ENCODE measurements at regions not wholly inside any gene's neighbourhood (a gene's known extent, or its start where the extent isn't known, plus 50 kb on each side); places are given as distances from the start of the nearest gene placed in this dataset.

DNA sequence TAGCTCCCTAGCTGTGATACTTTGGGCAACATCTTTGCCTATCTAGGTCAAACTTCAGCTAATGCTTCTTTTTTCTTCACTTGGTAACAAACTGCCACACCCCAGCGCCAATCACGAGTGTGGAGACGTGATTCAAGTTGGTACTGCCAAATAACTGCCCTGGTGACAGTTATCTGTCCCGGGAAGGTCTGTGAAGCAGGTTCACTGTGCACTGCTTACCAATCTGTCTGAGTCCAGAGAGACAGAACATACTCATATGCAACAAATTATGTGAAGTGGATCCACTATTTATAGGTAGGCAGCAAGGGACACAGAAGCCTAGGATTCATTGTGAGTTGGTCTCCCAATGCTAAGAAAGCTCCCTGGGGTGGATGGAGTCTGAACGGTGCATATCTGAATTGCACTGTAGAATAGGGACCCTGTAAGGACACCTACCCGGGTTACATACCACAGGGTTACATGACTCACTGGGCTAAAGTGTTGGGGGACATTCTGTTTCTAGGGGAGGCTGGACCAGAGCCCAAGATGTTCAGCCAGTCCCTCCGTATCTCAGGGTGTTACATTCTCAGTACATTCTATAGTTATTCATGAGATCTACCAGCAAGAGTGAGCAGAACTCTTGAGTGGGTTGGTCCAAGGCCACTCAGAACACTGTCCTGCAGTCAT, 95.4 kb upstream of the STC2 start:
- DNase-seq, result no peak
- Mint-ChIP-seq H3K9me3 (peaks cover 2% of the 10 kb centered on the region), H3K4me1 (ENCODE audit: low read depth) (no peaks in the 10 kb centered on the region), H3K27ac (no peak overlapping the region), H3K4me3 (no peak overlapping the region), H3K27me3 (ENCODE audit: low read depth) (peaks cover 6% of the 10 kb centered on the region), H3K36me3 (ENCODE audit: low read depth) (no peaks in the 10 kb centered on the region)
- intact Hi-C loops (cut with micrococcal nuclease), result no loop called here
- CTCF ChIA-PET, result no interaction called here

DNA sequence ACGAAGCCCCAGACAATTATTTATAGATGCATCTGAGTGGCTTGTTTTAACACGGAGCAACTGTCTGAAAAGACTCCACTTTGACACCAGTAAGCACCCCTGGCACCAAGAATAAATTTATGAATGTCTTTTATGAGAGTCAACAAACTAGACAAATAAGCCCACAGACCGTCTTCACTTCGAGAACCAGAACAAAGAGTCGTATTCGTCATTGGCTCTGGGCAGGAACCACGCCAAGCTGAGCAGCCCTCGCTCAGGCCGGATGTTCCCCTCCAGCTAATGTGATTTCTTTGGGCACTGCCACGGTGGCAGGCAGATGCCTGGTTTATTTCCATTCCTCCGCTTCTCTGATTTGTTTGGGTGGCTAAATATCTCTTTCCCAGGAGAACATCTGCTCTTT, 91.9 kb upstream of the STC2 start:
- Mint-ChIP-seq H3K4me1 (ENCODE audit: low read depth) (no peaks in the 10 kb centered on the region), H3K4me3 (no peak overlapping the region), H3K27me3 (ENCODE audit: low read depth) (no peaks in the 10 kb centered on the region), H3K36me3 (ENCODE audit: low read depth) (no peaks in the 10 kb centered on the region), H3K9me3 (peaks cover 16% of the 10 kb centered on the region), H3K27ac (no peak overlapping the region)
- DNase-seq, result no peak
- CTCF ChIA-PET, result no interaction called here
- intact Hi-C loops (cut with micrococcal nuclease), result no loop called here

DNA sequence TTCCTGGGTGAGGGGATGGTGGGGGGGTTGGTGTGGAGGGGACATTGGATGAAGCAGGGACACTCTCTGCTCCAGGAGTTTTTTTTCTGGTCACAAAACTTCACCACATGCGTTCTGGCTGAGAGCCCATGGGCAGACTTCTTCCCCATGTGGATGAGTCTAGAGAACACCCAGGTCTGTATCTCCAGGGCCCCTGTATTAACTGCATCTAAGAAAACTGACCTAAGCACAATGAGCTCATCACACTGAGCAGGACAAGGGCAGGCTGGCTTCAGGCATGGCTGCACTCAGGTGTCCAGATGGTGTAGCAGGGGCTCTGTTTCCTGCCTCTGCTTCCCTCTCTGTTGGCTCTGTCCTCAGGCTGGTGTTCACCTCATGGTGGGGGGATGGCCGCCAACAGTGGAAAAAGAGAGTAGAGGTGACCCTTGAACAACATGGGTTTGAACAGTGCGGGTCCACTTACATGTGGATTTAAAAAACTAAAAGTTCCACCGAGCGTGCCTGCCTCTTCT, 85.3 kb upstream of the STC2 start:
- Mint-ChIP-seq H3K36me3 (ENCODE audit: low read depth) (no peaks in the 10 kb centered on the region), H3K4me1 (ENCODE audit: low read depth) (no peaks in the 10 kb centered on the region), H3K27ac (no peak overlapping the region), H3K9me3 (peaks cover 14% of the 10 kb centered on the region), H3K4me3 (no peak overlapping the region), H3K27me3 (ENCODE audit: low read depth) (peaks cover 7% of the 10 kb centered on the region)
- intact Hi-C loops (cut with micrococcal nuclease), result no loop called here
- no peak for DNase-seq
- CTCF ChIA-PET, result no interaction called here

DNA sequence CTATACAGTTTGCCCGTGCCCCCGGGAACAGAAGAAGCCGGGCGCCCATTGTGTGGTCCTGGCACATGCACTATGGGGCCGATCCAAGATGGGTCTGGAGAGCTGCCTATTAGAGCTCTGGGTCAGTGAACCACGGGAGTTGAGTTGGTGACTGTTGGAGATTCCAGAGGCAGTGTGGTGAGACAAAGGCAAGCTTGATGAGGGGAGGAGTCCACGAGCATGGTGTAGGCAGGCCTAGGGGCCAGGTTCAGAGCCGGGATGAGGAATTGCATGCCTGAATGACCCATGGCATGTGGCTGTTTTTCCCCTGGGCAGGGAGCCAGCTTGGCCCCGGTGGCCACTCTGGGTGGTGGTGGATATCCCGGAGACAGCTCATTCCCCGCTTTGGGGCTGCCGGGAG, 84.4 kb upstream of the STC2 start:
- CTCF ChIA-PET, result no interaction called here
- intact Hi-C loops (cut with micrococcal nuclease), result no loop called here
- Mint-ChIP-seq H3K4me3 (no peak overlapping the region), H3K4me1 (ENCODE audit: low read depth) (no peaks in the 10 kb centered on the region), H3K27ac (no peak overlapping the region), H3K27me3 (ENCODE audit: low read depth) (peaks cover 7% of the 10 kb centered on the region), H3K36me3 (ENCODE audit: low read depth) (no peaks in the 10 kb centered on the region), H3K9me3 (peaks cover 14% of the 10 kb centered on the region)
- no peak for DNase-seq

DNA sequence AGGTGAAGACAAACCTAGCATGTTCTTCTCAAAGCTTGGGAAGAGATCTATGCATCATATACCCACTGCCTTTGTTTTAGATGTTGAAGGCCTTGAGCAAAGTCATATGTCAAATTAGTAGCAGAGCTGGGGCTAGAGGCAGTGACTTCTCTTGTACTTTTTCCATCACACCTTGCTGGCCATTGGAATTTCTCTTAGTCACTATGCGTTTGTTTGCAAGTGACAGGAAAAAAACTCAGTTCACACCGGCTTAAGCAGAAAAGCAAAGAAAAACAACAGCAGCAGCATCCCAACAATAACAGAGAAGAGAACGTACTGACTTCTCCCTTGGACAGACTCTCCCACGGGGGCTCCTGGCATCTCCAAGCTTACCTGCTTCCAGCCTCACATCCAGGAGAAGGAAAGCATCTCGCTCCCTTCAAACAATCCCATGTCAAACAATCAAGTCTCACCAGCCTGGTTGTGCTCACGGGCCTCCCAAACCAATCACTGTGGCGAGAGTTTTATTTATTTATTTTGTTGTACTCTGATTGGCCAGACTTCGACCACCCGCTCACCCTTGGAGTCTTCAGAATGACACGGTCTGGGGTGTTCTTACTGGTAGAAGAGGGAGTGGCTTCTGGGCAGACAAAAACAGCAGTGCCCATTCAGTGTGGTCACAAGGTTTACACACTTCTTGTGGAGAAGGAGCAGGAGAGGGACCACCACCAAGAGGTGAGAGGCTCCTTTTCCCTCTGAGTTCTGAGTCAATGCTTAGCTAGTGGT, 83.8 kb upstream of the STC2 start:
- Mint-ChIP-seq H3K4me1 (ENCODE audit: low read depth) (no peaks in the 10 kb centered on the region), H3K4me3 (no peak overlapping the region), H3K9me3 (peaks cover 12% of the 10 kb centered on the region), H3K27me3 (ENCODE audit: low read depth) (peaks cover 7% of the 10 kb centered on the region), H3K27ac (no peak overlapping the region), H3K36me3 (ENCODE audit: low read depth) (no peaks in the 10 kb centered on the region)
- intact Hi-C loops (cut with micrococcal nuclease), result no loop called here
- CTCF ChIA-PET, result no interaction called here
- no peak for DNase-seq

DNA sequence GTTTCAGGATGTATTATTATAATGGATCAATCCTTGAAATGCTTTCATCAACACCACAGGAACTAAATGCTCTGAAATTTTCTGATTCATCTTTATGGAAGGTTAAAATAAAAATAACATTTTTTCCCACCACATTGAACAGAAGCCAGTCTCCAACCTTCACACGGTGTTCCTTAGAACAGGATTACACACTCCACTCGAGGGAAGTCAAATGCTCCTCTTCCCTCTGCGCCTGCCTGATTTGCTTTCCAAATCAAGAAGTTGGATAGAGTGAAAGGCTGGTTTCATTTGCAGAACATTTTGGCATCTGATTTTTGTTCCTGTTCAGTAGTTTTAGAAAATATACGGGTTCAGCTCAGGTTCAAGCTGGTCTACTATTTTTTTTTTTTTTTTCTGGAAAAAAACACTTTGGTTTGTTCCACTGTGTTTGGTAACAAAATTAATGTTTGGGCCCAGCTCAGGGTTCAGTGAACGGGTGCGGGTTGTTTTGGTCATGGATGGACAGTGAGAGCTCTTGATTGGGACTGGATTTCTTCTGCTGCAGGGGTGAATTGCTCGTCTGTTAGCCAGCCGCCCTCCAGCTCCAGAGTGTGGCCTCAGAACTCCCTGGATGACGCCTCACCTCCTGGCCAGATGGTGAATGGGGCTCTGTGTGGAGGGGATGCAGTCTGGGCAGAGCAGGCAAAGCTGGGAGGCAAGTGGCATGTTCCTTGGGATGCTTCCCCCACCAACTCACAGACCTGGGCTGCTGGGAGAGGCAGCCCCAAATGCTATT, 82.4 kb upstream of the STC2 start:
- intact Hi-C loops (cut with micrococcal nuclease), result no loop called here
- H3K36me3 Mint-ChIP-seq (ENCODE audit: low read depth), result no peaks in the 10 kb centered on the region
- H3K9me3 Mint-ChIP-seq, result peaks cover 3% of the 10 kb centered on the region
- no peak overlapping the region for H3K27ac Mint-ChIP-seq
- CTCF ChIA-PET, result no interaction called here
- no peaks in the 10 kb centered on the region for H3K4me1 Mint-ChIP-seq (ENCODE audit: low read depth)
- no peak overlapping the region for H3K4me3 Mint-ChIP-seq
- DNase-seq, result no peak
- peaks cover 7% of the 10 kb centered on the region for H3K27me3 Mint-ChIP-seq (ENCODE audit: low read depth)

DNA sequence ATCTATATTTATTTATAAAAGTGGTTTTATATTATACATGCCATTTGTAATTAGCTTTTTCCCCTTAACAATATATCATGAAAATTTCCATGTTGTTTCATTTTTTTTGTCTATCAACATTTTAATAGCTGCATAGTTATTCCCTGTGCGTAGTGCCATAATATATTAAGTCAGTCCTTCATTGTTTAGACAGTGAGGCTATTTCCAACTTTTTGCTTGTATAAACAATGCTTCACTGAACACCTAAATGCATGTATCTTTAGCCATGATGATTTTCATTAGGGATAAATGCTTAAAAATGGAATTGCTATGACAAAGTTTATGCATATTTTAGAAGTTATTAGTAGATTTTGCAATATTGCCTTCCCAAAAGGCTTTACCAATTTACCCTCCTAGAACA, 80.7 kb upstream of the STC2 start:
- peaks cover 7% of the 10 kb centered on the region for H3K27me3 Mint-ChIP-seq (ENCODE audit: low read depth)
- no peaks in the 10 kb centered on the region for H3K36me3 Mint-ChIP-seq (ENCODE audit: low read depth)
- no peak overlapping the region for H3K27ac Mint-ChIP-seq
- no peaks in the 10 kb centered on the region for H3K9me3 Mint-ChIP-seq
- no peaks in the 10 kb centered on the region for H3K4me1 Mint-ChIP-seq (ENCODE audit: low read depth)
- no peak overlapping the region for H3K4me3 Mint-ChIP-seq
- DNase-seq, result no peak
- CTCF ChIA-PET, result no interaction called here
- intact Hi-C loops (cut with micrococcal nuclease), result no loop called here

DNA sequence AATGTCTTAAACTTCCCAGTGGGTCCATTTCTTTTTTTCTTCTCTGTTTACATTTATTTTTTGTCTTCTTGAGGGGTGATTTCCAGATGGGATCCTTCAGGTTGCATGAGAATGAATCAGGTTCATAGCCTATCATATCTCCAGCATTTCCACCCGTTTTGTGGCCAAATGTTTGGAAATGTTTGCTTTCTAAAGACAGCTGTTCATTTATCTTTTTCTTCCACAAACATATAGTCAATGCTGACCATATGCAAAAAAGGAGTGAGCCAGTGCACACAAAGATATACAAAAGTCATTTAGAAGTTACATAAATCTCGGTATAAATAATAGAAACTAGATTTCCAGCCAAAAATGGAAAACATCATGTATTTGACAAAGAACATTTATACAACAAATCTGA, 71.6 kb upstream of the STC2 start:
- Mint-ChIP-seq H3K27me3 (ENCODE audit: low read depth) (peaks cover 3% of the 10 kb centered on the region), H3K9me3 (peaks cover 3% of the 10 kb centered on the region), H3K36me3 (ENCODE audit: low read depth) (no peaks in the 10 kb centered on the region), H3K4me1 (ENCODE audit: low read depth) (no peaks in the 10 kb centered on the region), H3K27ac (no peak overlapping the region), H3K4me3 (no peak overlapping the region)
- CTCF ChIA-PET, result no interaction called here
- intact Hi-C loops (cut with micrococcal nuclease), result no loop called here
- no peak for DNase-seq

DNA sequence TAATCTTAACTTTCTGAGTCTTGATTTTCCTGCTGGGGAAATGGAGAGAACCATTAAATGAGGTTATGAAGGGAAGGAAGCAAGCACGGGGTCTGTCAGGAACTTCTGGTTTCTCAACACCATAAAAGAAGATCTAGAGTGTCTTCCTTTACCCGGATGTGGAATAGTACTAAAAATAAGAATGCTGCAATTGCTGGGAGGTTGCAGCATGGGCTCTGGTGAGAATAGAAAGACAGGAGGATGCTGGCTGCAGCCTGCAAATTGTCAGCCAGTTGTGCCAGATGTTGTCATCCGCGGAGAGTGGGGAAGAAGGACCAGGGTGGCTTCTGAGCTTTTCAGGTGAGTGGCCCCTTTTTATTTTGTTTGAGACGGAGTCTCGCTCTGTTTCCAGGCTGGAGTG, 69.3 kb upstream of the STC2 start:
- Mint-ChIP-seq H3K27me3 (ENCODE audit: low read depth) (peaks cover 11% of the 10 kb centered on the region), H3K27ac (no peak overlapping the region), H3K4me3 (no peak overlapping the region), H3K4me1 (ENCODE audit: low read depth) (no peaks in the 10 kb centered on the region), H3K36me3 (ENCODE audit: low read depth) (no peaks in the 10 kb centered on the region), H3K9me3 (peaks cover 3% of the 10 kb centered on the region)
- no peak for DNase-seq
- intact Hi-C loops (cut with micrococcal nuclease), result no loop called here
- CTCF ChIA-PET, result no interaction called here

DNA sequence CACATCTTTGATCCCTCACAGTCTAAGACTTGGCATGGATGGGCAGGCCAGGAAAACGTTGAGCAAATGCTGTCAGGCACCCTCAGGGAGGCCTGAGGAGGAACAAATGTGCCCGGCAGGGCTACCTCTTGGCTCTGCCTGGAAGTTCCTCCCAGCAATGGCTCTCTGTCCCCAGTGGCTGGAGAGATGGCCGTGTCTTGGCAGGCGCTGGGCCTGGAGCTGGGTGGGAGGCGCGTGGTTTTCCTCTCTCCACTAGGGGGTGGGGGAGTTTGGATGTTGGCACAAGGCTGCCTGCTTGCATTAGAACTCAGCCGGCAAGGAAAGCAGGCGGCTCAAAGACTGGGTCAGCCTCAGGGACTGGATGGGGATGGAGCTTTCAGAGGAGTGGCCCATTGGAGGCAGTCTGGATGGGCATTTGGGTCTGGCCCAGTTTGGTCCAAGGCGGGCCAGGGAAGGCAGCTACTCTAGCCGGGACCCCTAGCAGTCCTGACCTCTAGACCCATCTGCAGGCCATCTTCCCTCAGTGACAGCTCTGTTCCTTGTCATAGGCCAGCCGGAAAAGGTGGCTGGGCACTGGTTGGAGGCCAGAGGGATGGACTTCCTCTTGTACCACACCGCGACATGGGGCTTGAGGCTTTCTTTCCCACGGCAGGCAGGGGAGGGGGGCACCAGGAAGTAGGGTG, 68.2 kb upstream of the STC2 start:
- Mint-ChIP-seq H3K36me3 (ENCODE audit: low read depth) (no peaks in the 10 kb centered on the region), H3K9me3 (no peaks in the 10 kb centered on the region), H3K4me3 (no peak overlapping the region), H3K27me3 (ENCODE audit: low read depth) (peaks cover 11% of the 10 kb centered on the region), H3K27ac (no peak overlapping the region), H3K4me1 (ENCODE audit: low read depth) (no peaks in the 10 kb centered on the region)
- CTCF ChIA-PET, result interaction anchor here (1.1 kb wide), 1 partner anchor 1024 kb away, joined by 5 read pairs; no protein-coding TSS in a partner anchor
- intact Hi-C loops (cut with micrococcal nuclease), result no loop called here
- no peak for DNase-seq

DNA sequence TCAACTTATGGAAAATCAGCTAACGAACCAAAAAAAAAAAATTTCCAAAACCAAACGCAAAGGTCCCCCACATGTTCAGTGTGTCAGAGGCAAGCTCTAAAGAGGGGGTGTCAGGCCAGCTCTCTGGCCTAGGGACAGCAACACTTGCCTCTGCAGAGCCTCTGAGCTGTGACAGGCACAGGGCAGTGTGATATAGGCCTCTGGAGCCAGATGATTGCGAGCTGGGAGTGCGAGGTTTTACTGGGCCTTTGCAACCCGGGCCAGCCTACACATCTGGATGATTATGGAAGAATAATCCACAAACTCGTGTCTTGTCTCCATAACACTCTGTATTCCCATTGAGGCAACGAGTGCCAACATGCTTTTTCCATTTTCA, 67.7 kb upstream of the STC2 start:
- Mint-ChIP-seq H3K27me3 (ENCODE audit: low read depth) (peaks cover 11% of the 10 kb centered on the region), H3K27ac (no peak overlapping the region), H3K36me3 (ENCODE audit: low read depth) (no peaks in the 10 kb centered on the region), H3K4me3 (no peak overlapping the region), H3K9me3 (no peaks in the 10 kb centered on the region), H3K4me1 (ENCODE audit: low read depth) (no peaks in the 10 kb centered on the region)
- no peak for DNase-seq
- intact Hi-C loops (cut with micrococcal nuclease), result no loop called here
- CTCF ChIA-PET, result interaction anchor here (0.8 to 1.1 kb wide), 2 partner anchors 47 to 1024 kb away, joined by 3 to 5 read pairs; no protein-coding TSS in a partner anchor

DNA sequence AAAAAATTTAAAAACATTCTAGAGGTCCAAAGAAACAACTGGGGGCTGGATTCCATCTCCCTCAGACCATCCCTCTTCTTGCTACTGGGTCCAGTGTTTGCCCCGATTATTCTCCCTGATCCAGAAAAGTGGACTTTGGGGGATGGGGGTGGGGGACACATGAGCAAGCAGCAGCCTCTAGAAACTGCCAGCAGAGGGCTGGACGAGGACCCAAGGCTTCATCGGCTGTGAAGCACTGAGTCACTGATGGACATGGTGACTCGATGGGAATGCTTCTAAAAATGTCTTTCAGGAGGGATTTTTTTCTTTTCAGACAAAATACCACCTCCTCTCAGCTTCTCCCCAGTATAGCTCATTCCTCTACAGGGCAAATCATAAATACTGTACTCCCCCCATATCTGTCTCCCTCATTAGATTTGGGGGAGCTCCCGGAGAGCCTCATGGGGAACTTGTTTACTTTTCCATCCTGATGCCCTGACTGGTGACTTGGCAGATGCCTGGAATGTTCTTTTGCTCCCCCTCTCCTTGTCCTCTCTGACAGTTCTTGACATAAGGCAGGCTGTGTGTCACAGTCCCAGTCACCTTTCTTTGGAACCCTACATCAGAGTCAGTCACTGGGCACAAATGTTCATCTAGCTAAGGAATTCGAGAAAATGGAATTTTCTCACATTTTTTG, 67.2 kb upstream of the STC2 start:
- CTCF ChIA-PET, result interaction anchor here (0.8 to 1.1 kb wide), 2 partner anchors 47 to 1025 kb away, joined by 3 to 5 read pairs; no protein-coding TSS in a partner anchor
- H3K4me1 Mint-ChIP-seq (ENCODE audit: low read depth), result no peaks in the 10 kb centered on the region
- no peak overlapping the region for H3K27ac Mint-ChIP-seq
- H3K9me3 Mint-ChIP-seq, result no peaks in the 10 kb centered on the region
- no peaks in the 10 kb centered on the region for H3K36me3 Mint-ChIP-seq (ENCODE audit: low read depth)
- DNase-seq, result no peak
- peaks cover 16% of the 10 kb centered on the region for H3K27me3 Mint-ChIP-seq (ENCODE audit: low read depth)
- intact Hi-C loops (cut with micrococcal nuclease), result no loop called here
- H3K4me3 Mint-ChIP-seq, result no peak overlapping the region
